Esophagus squamous epithelium (tissue), 4 donors: ENCODE measurements at regions not wholly inside any gene's neighbourhood (a gene's known extent, or its start where the extent isn't known, plus 50 kb on each side); places are given as distances from the start of the nearest gene placed in this dataset.

Source experiments
- CTCF ChIP-seq, 6 experiments: fragments of 450-650 bp in 4 of 6; fragments of 200-600 bp in 2 of 6; sonication (generic) in 2 of 6; IDR thresholded peaks; one replicate each; pipeline ENCODE4 v1.5.1; 2016 to 2019; ENCODE audit warnings: antibody characterized with exemption in 6 of 6, mild to moderate bottlenecking in 4 of 6, moderate library complexity in 4 of 6
- POLR2A ChIP-seq, 4 donors: fragments of 450-650 bp; IDR thresholded peaks; one replicate each; pipeline ENCODE4 v1.6.1; 2017; ENCODE audit warnings: antibody characterized with exemption in 4 of 4, mild to moderate bottlenecking in 4 of 4, moderate library complexity in 3 of 4

DNA sequence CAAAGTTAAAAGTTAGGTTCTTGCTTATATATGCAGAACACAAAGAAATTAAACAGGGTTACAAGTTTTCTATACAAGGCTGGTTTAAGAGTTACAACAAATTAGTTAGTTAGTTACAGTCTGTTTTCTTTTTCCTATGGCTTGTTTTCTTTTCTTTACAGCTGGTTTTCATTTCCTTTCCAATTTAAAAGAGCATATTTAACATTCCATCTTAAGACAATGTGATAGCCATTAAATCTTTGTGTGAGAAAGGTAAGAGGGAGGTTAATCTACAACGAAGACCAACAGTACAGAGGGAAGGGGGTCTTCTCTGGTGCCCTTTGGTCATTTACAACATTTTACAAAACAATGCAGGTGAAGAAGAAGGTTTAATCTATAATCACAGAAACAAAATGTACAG, 290.6 kb downstream of the ZNF674 start:
- no peak for TF ChIP-seq POLR2A (IDR thresholded peaks at IDR 0.05)
- no peak for TF ChIP-seq CTCF (IDR thresholded peaks at IDR 0.05)
